ENCODE measurements at regions not wholly inside any gene's neighbourhood (a gene's known extent, or its start where the extent isn't known, plus 50 kb on each side); places are given as distances from the start of the nearest gene placed in this dataset.
"Not testable (repeated sequence)": the region's sequence is repeated elsewhere in the genome, so short reads cannot be mapped to it uniquely, and the experiment has no call there.

- DNase-seq, result no peak
These were observed 359.2 kb downstream of the IRS2 start for GRCh38 chr13:109427148-109427547.

- DNase-seq, result no peak
These were observed 359.7 kb downstream of the IRS2 start for GRCh38 chr13:109426690-109426990.

GRCh38 chr13:109425821-109426689 is 360.3 kb downstream of the IRS2 start:
- DNase-seq, result no peak

- DNase-seq, result peak; percentile 31 to 42
These were observed 364.2 kb downstream of the IRS2 start for GRCh38 chr13:109422161-109422560.

- DNase-seq, result no peak
These were observed 366.5 kb downstream of the IRS2 start for GRCh38 chr13:109419896-109420295.

- DNase-seq, result no peak
These were observed 368.3 kb downstream of the IRS2 start for GRCh38 chr13:109418111-109418510.

- DNase-seq, result no peak
These were observed 370.4 kb downstream of the IRS2 start for GRCh38 chr13:109416001-109416400.

GRCh38 chr13:109415057-109415456 is 371.3 kb downstream of the IRS2 start:
- no peak for DNase-seq

GRCh38 chr13:109412283-109412901 is 374.0 kb downstream of the IRS2 start:
- peak; percentile 27 to 35 for DNase-seq

- no peak for DNase-seq
These were observed 375.5 kb downstream of the IRS2 start for GRCh38 chr13:109410868-109411267.

GRCh38 chr13:109408591-109409382 is 377.6 kb downstream of the IRS2 start:
- DNase-seq, result no peak

- no peak for DNase-seq
These were observed 379.9 kb downstream of the IRS2 start for GRCh38 chr13:109406376-109406992.

GRCh38 chr13:109403012-109403421 is 383.4 kb downstream of the IRS2 start:
- DNase-seq, result no peak

- DNase-seq, result no peak
These were observed 384.5 kb downstream of the IRS2 start for GRCh38 chr13:109401891-109402290.

GRCh38 chr13:109401307-109401706 is 385.1 kb downstream of the IRS2 start:
- DNase-seq, result no peak

- DNase-seq, result no peak
These were observed 385.6 kb downstream of the IRS2 start for GRCh38 chr13:109400624-109401257.

GRCh38 chr13:109400209-109400608 is 386.2 kb downstream of the IRS2 start:
- DNase-seq, result peak in 1 of 2 experiments; percentile 16

- not testable (repeated sequence) for DNase-seq
These were observed 388.3 kb downstream of the IRS2 start for GRCh38 chr13:109398071-109398470.

- DNase-seq, result no peak
These were observed 389.1 kb downstream of the IRS2 start for GRCh38 chr13:109397285-109397684.

GRCh38 chr13:109396266-109396665 is 390.1 kb downstream of the IRS2 start:
- no peak for DNase-seq

- DNase-seq, result no peak
These were observed 391.4 kb downstream of the IRS2 start for GRCh38 chr13:109395014-109395413.

- no peak for DNase-seq
These were observed 391.9 kb downstream of the IRS2 start for GRCh38 chr13:109394311-109394988.
